ENCODE measurements at regions not wholly inside any gene's neighbourhood (a gene's known extent, or its start where the extent isn't known, plus 50 kb on each side); places are given as distances from the start of the nearest gene placed in this dataset.

DNA sequence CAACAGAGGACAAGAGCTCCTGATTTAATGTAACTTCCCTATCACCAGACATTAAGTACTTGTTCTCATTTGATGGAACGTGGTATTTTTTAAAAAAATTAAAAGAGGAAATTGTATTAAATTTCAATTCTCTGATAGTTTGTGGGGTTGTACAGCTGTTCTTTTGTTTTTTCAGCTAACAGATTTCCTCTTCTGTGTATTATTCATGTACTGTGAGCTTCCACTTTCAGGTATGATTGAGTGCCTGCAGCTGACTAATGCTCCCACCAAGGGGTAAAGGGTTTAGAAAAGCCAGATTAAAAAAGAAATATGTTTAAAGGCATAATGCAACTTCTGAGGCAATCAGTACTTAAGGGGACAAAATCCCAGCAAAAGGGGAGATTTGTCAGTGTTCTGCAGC lies 117.7 kb upstream of the ACTBL2 start:
- Histone ChIP-seq H3K36me3 (replicated peaks; ENCODE audit: insufficient read depth, low read length) (no peaks in the 10 kb centered on the region), H3K79me2 (ENCODE audit: low read length) (no peaks in the 10 kb centered on the region), H3K4me2 (ENCODE audit: low read depth, low read length) (peak overlapping the region; percentile 21), H3F3A (ENCODE audit: insufficient read depth, low read length) (no peaks in the 10 kb centered on the region), H3K4me1 (ENCODE audit: low read length) (peaks cover 23% of the 10 kb centered on the region), H4K20me1 (ENCODE audit: insufficient read depth, low read length) (no peaks in the 10 kb centered on the region), H3K9me2 (replicated peaks; ENCODE audit: insufficient read depth, low read length) (no peaks in the 10 kb centered on the region), H3K9ac (ENCODE audit: low read length) (no peak overlapping the region), H3K27me3 (replicated peaks; ENCODE audit: insufficient read depth, low read length) (no peaks in the 10 kb centered on the region), H3K9me3 (replicated peaks; ENCODE audit: insufficient read depth, low read length) (no peaks in the 10 kb centered on the region), H3K4me3 (ENCODE audit: low read length) (no peak overlapping the region), H3K27ac (ENCODE audit: low read length) (peak overlapping the region; percentile 33; the same call in 1 of the 2 replicates), H2AFZ (ENCODE audit: low read length) (peak overlapping the region; percentile 39)
- no peak for TF ChIP-seq CTCF (IDR thresholded peaks at IDR 0.05; ENCODE audit: low read length)
- no peak for TF ChIP-seq EZH2phosphoT487 (IDR thresholded peaks at IDR 0.05; ENCODE audit: low read length)
- TF ChIP-seq EZH2 (optimal IDR thresholded peaks at IDR 0.05; ENCODE audit: low read depth, low read length): no peak
- DNase-seq: peak; percentile 66

DNA sequence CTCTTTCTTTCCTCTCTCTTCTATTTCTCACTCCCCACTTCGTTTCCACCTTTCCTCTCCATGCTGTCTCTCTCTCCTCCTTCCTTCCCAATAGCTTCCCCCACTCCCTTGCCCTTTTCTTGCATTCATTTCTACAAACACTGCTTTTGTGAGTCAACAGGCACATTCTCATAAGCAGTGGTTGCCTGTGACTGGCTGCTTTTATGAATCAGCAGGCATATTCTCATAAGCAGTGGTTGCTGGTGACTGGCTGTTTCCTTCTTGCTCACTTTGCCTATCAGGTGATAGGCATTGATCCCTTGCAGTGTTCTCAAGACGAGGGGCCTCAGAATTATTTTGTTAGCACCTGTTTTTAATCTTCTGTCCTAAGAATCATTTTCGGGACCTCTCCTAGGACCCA lies 116.1 kb upstream of the ACTBL2 start:
- H3K36me3 ChIP-seq (replicated peaks; ENCODE audit: insufficient read depth, low read length): no peaks in the 10 kb centered on the region
- no peaks in the 10 kb centered on the region for H3K9me3 ChIP-seq (replicated peaks; ENCODE audit: insufficient read depth, low read length)
- no peaks in the 10 kb centered on the region for H3K79me2 ChIP-seq (ENCODE audit: low read length)
- H2AFZ ChIP-seq (ENCODE audit: low read length): no peak overlapping the region
- no peak overlapping the region for H3K27ac ChIP-seq (ENCODE audit: low read length)
- H3K27me3 ChIP-seq (replicated peaks; ENCODE audit: insufficient read depth, low read length): no peaks in the 10 kb centered on the region
- H3K9me2 ChIP-seq (replicated peaks; ENCODE audit: insufficient read depth, low read length): no peaks in the 10 kb centered on the region
- TF ChIP-seq EZH2 (optimal IDR thresholded peaks at IDR 0.05; ENCODE audit: low read depth, low read length): no peak
- no peak for TF ChIP-seq CTCF (IDR thresholded peaks at IDR 0.05; ENCODE audit: low read length)
- no peak for TF ChIP-seq EZH2phosphoT487 (IDR thresholded peaks at IDR 0.05; ENCODE audit: low read length)
- H4K20me1 ChIP-seq (ENCODE audit: insufficient read depth, low read length): no peaks in the 10 kb centered on the region
- H3K4me1 ChIP-seq (ENCODE audit: low read length): peaks cover 33% of the 10 kb centered on the region
- H3K4me2 ChIP-seq (ENCODE audit: low read depth, low read length): no peak overlapping the region
- H3F3A ChIP-seq (ENCODE audit: insufficient read depth, low read length): no peaks in the 10 kb centered on the region
- no peak overlapping the region for H3K4me3 ChIP-seq (ENCODE audit: low read length)
- no peak for DNase-seq
- no peak overlapping the region for H3K9ac ChIP-seq (ENCODE audit: low read length)

GRCh38 chr5:57598097-57598496 lies 115.5 kb upstream of the ACTBL2 start:
- H3K27me3 ChIP-seq (replicated peaks; ENCODE audit: insufficient read depth, low read length): no peaks in the 10 kb centered on the region
- H3K4me3 ChIP-seq (ENCODE audit: low read length): no peak overlapping the region
- DNase-seq: no peak
- H3F3A ChIP-seq (ENCODE audit: insufficient read depth, low read length): no peaks in the 10 kb centered on the region
- TF ChIP-seq EZH2phosphoT487 (IDR thresholded peaks at IDR 0.05; ENCODE audit: low read length): no peak
- H3K4me2 ChIP-seq (ENCODE audit: low read depth, low read length): no peak overlapping the region
- H4K20me1 ChIP-seq (ENCODE audit: insufficient read depth, low read length): no peaks in the 10 kb centered on the region
- no peak overlapping the region for H3K9ac ChIP-seq (ENCODE audit: low read length)
- H2AFZ ChIP-seq (ENCODE audit: low read length): no peak overlapping the region
- no peak overlapping the region for H3K27ac ChIP-seq (ENCODE audit: low read length)
- no peaks in the 10 kb centered on the region for H3K79me2 ChIP-seq (ENCODE audit: low read length)
- H3K9me3 ChIP-seq (replicated peaks; ENCODE audit: insufficient read depth, low read length): no peaks in the 10 kb centered on the region
- peaks cover 33% of the 10 kb centered on the region for H3K4me1 ChIP-seq (ENCODE audit: low read length)
- no peaks in the 10 kb centered on the region for H3K9me2 ChIP-seq (replicated peaks; ENCODE audit: insufficient read depth, low read length)
- no peaks in the 10 kb centered on the region for H3K36me3 ChIP-seq (replicated peaks; ENCODE audit: insufficient read depth, low read length)

DNA sequence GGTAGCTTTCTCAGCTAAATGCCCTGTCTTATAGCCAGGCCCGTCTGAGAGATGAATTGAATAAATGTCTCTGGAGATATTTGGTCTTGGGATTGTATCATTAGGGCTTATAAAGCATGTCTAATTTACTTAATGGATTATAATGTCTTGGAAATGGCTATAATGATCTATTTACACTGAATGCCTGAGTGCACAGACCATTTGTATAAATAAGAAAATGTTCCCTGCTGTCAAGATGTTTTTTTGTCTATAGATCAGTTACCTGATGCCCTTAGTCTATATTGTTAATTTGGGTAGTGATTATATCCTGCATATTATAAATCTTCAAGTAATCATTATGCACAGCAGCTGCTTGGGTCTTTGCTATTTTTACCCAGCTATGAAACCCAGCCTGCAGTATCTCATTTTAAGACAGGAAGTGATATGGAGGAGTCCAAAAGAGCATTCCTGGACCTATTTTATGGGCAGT lies 112.9 kb upstream of the ACTBL2 start:
- Histone ChIP-seq H3K36me3 (replicated peaks; ENCODE audit: insufficient read depth, low read length) (no peaks in the 10 kb centered on the region), H3K4me3 (ENCODE audit: low read length) (no peak overlapping the region; the same call in 1 of the 2 replicates), H2AFZ (ENCODE audit: low read length) (peak overlapping the region; percentile 38; the same call in 1 of the 2 replicates), H3K27me3 (replicated peaks; ENCODE audit: insufficient read depth, low read length) (no peaks in the 10 kb centered on the region), H3K4me2 (ENCODE audit: low read depth, low read length) (peak overlapping the region; percentile 25), H3K9me3 (replicated peaks; ENCODE audit: insufficient read depth, low read length) (no peaks in the 10 kb centered on the region), H3K79me2 (ENCODE audit: low read length) (no peaks in the 10 kb centered on the region), H3K27ac (ENCODE audit: low read length) (peak overlapping the region; percentile 19; the same call in 1 of the 2 replicates), H3K9me2 (replicated peaks; ENCODE audit: insufficient read depth, low read length) (no peaks in the 10 kb centered on the region), H3K9ac (ENCODE audit: low read length) (no peak overlapping the region), H3K4me1 (ENCODE audit: low read length) (peaks cover 26% of the 10 kb centered on the region), H3F3A (ENCODE audit: insufficient read depth, low read length) (no peaks in the 10 kb centered on the region), H4K20me1 (ENCODE audit: insufficient read depth, low read length) (no peaks in the 10 kb centered on the region)
- peak; percentile 20 for DNase-seq
- no peak for TF ChIP-seq EZH2phosphoT487 (IDR thresholded peaks at IDR 0.05; ENCODE audit: low read length)
- no peak for TF ChIP-seq CTCF (IDR thresholded peaks at IDR 0.05; ENCODE audit: low read length)
- TF ChIP-seq EZH2 (optimal IDR thresholded peaks at IDR 0.05; ENCODE audit: low read depth, low read length): no peak

All from MM.1S (cell line).